ENCODE measurements at regions not wholly inside any gene's neighbourhood (a gene's known extent, or its start where the extent isn't known, plus 50 kb on each side); places are given as distances from the start of the nearest gene placed in this dataset.

DNA sequence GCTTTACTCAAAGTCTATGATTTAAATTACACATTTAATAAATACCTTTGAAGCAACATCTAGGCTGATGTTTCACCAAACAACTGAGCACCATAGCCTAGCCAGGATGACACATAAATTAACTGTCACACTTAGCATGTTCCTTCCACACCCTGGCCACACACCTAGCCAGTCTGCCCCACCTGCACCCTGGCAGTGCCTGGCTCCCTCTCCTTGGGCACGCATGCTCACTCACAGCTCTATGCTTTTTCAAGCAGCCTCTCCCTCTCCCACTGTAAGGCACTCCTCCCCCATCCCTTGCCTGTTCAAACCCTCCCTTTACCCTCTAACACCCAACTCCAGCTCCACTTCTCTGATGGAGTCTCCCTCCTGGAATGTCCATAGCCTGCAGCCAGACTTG, 357.6 kb upstream of the KLHL29 start:
- no peaks in the 10 kb centered on the region for H3K9me3 ChIP-seq (ENCODE audit: control insufficient read depth, insufficient read depth, low read length)
- no CpG with 5 or more reads among the region's 1 CpG for WGBS (ENCODE audit: insufficient coverage, insufficient read length)
- no peaks in the 10 kb centered on the region for H3K4me1 ChIP-seq (ENCODE audit: control insufficient read depth, insufficient read depth, low read length)
- no peak overlapping the region for H3K27ac ChIP-seq (ENCODE audit: low read length)
- H3K27me3 ChIP-seq (ENCODE audit: control insufficient read depth, insufficient read depth, low read length) = no peaks in the 10 kb centered on the region
- no peak overlapping the region for H3K4me3 ChIP-seq (ENCODE audit: low read length)
- DNase-seq (ENCODE audit: low read depth, low spot score) = no peak
- no peaks in the 10 kb centered on the region for H3K36me3 ChIP-seq (ENCODE audit: control insufficient read depth, insufficient read depth, low read length)

DNA sequence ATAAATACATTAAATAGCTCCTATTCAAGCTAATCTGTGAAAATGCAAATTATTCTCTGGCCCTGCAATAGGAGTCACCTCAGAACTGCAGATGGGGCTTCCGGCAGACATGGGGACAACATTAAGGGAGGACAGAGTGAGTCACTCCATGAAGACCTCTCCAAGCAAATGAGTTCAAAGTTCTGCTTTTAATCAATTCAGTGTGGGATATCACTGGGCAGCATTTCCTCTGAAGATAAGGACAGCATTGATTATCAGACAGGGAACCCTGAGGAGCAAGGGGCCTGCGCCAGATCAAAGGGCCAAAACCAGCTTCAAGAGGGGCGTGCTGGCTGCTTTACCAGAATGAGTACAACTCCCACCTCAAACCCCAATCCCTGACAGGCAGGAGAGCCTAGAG, 356.9 kb upstream of the KLHL29 start:
- H3K9me3 ChIP-seq (ENCODE audit: control insufficient read depth, insufficient read depth, low read length) = no peaks in the 10 kb centered on the region
- H3K4me1 ChIP-seq (ENCODE audit: control insufficient read depth, insufficient read depth, low read length) = no peaks in the 10 kb centered on the region
- no peak overlapping the region for H3K4me3 ChIP-seq (ENCODE audit: low read length)
- H3K27ac ChIP-seq (ENCODE audit: low read length) = no peak overlapping the region
- no peaks in the 10 kb centered on the region for H3K27me3 ChIP-seq (ENCODE audit: control insufficient read depth, insufficient read depth, low read length)
- DNase-seq (ENCODE audit: low read depth, low spot score) = no peak
- no CpG with 5 or more reads among the region's 3 CpGs for WGBS (ENCODE audit: insufficient coverage, insufficient read length)
- H3K36me3 ChIP-seq (ENCODE audit: control insufficient read depth, insufficient read depth, low read length) = no peaks in the 10 kb centered on the region

DNA sequence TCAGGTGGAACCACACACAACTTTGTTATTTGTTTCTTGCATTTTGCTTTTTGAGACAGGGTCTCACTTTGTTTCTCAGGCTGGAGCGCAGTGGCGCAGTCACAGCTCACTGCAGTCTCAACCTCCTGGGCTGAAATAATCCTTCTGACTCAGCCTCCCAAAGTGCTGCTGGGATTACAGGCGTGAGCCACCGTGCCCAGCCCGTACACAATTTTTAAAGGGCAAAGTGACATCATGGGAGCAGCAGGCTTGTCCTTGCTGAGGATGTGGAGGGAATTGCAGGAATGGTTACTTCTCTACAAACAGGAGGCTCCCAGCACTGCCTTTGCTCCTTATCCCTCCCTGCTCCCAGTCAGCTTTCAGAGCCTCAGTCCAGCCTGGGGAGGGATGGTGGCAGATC, 355.9 kb upstream of the KLHL29 start:
- H3K4me1 ChIP-seq (ENCODE audit: control insufficient read depth, insufficient read depth, low read length) = no peaks in the 10 kb centered on the region
- H3K36me3 ChIP-seq (ENCODE audit: control insufficient read depth, insufficient read depth, low read length) = no peaks in the 10 kb centered on the region
- no peaks in the 10 kb centered on the region for H3K27me3 ChIP-seq (ENCODE audit: control insufficient read depth, insufficient read depth, low read length)
- no CpG with 5 or more reads among the region's 5 CpGs for WGBS (ENCODE audit: insufficient coverage, insufficient read length)
- no peak overlapping the region for H3K4me3 ChIP-seq (ENCODE audit: low read length)
- no peaks in the 10 kb centered on the region for H3K9me3 ChIP-seq (ENCODE audit: control insufficient read depth, insufficient read depth, low read length)
- no peak overlapping the region for H3K27ac ChIP-seq (ENCODE audit: low read length)
- no peak for DNase-seq (ENCODE audit: low read depth, low spot score)

DNA sequence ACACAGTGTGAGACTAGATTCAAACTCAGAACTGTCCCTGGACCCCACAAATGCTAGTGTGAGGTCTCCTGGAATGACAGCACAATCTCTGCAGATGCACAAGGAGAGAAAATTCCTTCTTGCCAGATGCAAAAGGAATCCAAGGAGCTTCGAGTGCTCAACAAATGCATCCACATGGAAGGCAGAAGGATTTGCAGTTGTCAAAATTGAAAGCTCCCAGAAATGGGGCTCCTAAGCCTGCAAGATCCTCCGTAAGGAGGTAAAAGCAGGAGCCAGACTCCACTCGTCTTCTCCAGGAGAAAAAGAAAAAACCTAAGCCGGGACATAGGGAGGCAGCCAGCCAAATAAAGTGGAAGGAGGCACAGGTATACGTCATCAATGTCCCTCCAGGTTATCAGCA, 355.0 kb upstream of the KLHL29 start:
- WGBS (ENCODE audit: insufficient coverage, insufficient read length) = no CpG with 5 or more reads among the region's 5 CpGs
- Histone ChIP-seq H3K4me1 (ENCODE audit: control insufficient read depth, insufficient read depth, low read length) (no peaks in the 10 kb centered on the region), H3K27ac (ENCODE audit: low read length) (no peak overlapping the region), H3K36me3 (ENCODE audit: control insufficient read depth, insufficient read depth, low read length) (no peaks in the 10 kb centered on the region), H3K27me3 (ENCODE audit: control insufficient read depth, insufficient read depth, low read length) (no peaks in the 10 kb centered on the region), H3K4me3 (ENCODE audit: low read length) (no peak overlapping the region), H3K9me3 (ENCODE audit: control insufficient read depth, insufficient read depth, low read length) (no peaks in the 10 kb centered on the region)
- DNase-seq (ENCODE audit: low read depth, low spot score) = no peak

DNA sequence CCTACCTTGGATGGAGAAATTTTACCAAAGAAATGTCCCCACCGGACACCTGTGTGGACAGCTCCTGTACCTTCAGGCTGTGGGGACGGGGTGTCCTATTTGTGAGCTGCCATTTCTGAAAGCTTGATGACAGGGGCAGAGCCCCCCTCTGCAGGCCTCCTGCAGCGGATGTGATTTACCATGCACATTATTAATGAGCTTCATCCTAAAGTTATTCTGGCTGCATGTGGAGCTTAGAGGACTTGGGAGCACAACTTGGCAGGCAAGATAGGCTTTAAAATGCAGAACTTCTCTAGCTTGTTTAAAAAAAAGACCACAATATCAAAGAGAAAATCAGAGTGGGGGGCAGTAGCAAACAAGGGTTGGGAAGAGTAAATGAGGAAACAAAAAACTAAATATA, 350.0 kb upstream of the KLHL29 start:
- Histone ChIP-seq H3K36me3 (ENCODE audit: control insufficient read depth, insufficient read depth, low read length) (no peaks in the 10 kb centered on the region), H3K27me3 (ENCODE audit: control insufficient read depth, insufficient read depth, low read length) (no peaks in the 10 kb centered on the region), H3K4me3 (ENCODE audit: low read length) (no peak overlapping the region), H3K4me1 (ENCODE audit: control insufficient read depth, insufficient read depth, low read length) (no peaks in the 10 kb centered on the region), H3K27ac (ENCODE audit: low read length) (no peak overlapping the region), H3K9me3 (ENCODE audit: control insufficient read depth, insufficient read depth, low read length) (no peaks in the 10 kb centered on the region)
- DNase-seq (ENCODE audit: low read depth, low spot score) = no peak
- no CpG with 5 or more reads among the region's 3 CpGs for WGBS (ENCODE audit: insufficient coverage, insufficient read length)

DNA sequence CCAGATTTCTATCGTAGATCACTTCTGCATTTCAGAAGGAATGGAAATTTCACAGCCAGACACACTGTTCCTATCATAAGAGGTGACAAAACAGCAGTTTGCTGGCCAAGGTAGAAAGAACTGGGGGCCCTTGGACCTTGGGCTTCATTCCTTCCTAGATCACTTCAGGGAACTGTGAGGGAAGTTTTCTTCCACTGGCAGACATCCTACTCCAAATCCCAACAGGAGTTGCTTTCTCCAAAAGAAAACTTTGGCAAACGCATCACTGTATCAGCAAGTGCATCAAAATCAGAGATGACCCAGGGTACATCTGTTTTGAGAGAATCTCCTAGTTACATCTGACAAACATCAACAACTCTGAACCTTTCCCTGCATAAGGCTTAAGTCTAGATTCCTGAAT, 348.4 kb upstream of the KLHL29 start:
- H3K36me3 ChIP-seq (ENCODE audit: control insufficient read depth, insufficient read depth, low read length) = no peaks in the 10 kb centered on the region
- no peaks in the 10 kb centered on the region for H3K27me3 ChIP-seq (ENCODE audit: control insufficient read depth, insufficient read depth, low read length)
- H3K27ac ChIP-seq (ENCODE audit: low read length) = no peak overlapping the region
- no peaks in the 10 kb centered on the region for H3K9me3 ChIP-seq (ENCODE audit: control insufficient read depth, insufficient read depth, low read length)
- no peak for DNase-seq (ENCODE audit: low read depth, low spot score)
- no peaks in the 10 kb centered on the region for H3K4me1 ChIP-seq (ENCODE audit: control insufficient read depth, insufficient read depth, low read length)
- no peak overlapping the region for H3K4me3 ChIP-seq (ENCODE audit: low read length)
- no CpG with 5 or more reads among the region's 2 CpGs for WGBS (ENCODE audit: insufficient coverage, insufficient read length)

DNA sequence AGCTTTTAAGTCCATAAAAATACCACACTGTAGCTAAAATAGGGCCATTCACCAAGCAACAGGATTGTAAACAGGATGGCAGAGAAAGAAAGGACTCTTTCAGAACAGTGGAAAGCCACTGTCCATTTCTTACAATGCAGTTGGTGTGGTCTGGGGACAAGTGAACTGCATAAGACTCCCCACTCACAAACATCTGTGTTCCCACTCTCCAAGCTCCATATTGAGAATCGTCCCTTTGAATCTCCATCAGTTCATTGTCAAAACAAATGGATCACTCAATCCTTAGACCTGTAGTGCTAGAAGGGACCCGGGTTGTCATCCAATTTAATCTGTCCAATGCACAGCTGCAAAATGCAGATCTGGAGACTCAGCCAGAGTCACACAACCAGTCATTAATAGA, 347.4 kb upstream of the KLHL29 start:
- no peaks in the 10 kb centered on the region for H3K36me3 ChIP-seq (ENCODE audit: control insufficient read depth, insufficient read depth, low read length)
- DNase-seq (ENCODE audit: low read depth, low spot score) = no peak
- no peak overlapping the region for H3K27ac ChIP-seq (ENCODE audit: low read length)
- no peaks in the 10 kb centered on the region for H3K4me1 ChIP-seq (ENCODE audit: control insufficient read depth, insufficient read depth, low read length)
- no peaks in the 10 kb centered on the region for H3K9me3 ChIP-seq (ENCODE audit: control insufficient read depth, insufficient read depth, low read length)
- H3K27me3 ChIP-seq (ENCODE audit: control insufficient read depth, insufficient read depth, low read length) = no peaks in the 10 kb centered on the region
- H3K4me3 ChIP-seq (ENCODE audit: low read length) = no peak overlapping the region
- WGBS (ENCODE audit: insufficient coverage, insufficient read length) = no CpG with 5 or more reads among the region's 2 CpGs

DNA sequence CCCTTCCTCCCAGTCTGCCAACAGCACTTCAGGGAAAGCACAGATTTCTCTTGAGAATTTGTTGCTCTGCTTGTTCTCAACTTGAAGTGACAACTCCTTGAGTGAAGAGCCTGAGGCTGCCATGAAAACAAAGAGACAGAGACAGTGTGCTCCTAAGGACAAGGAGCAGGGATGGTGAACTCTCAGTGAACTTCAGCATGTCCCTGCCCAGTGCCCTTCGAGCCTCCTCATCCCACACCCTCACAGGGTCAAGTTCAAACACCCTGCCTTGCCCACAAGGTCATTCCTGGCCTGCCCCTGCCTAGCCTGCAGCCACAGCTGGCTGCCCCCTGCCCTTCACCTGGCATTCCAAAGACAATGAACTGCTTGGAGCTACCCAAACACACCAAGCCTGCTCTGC, 343.5 kb upstream of the KLHL29 start:
- Histone ChIP-seq H3K4me1 (ENCODE audit: control insufficient read depth, insufficient read depth, low read length) (no peaks in the 10 kb centered on the region), H3K9me3 (ENCODE audit: control insufficient read depth, insufficient read depth, low read length) (no peaks in the 10 kb centered on the region), H3K4me3 (ENCODE audit: low read length) (no peak overlapping the region), H3K27ac (ENCODE audit: low read length) (no peak overlapping the region), H3K27me3 (ENCODE audit: control insufficient read depth, insufficient read depth, low read length) (no peaks in the 10 kb centered on the region), H3K36me3 (ENCODE audit: control insufficient read depth, insufficient read depth, low read length) (no peaks in the 10 kb centered on the region)
- no CpG with 5 or more reads among the region's 1 CpG for WGBS (ENCODE audit: insufficient coverage, insufficient read length)
- no peak for DNase-seq (ENCODE audit: low read depth, low spot score)

DNA sequence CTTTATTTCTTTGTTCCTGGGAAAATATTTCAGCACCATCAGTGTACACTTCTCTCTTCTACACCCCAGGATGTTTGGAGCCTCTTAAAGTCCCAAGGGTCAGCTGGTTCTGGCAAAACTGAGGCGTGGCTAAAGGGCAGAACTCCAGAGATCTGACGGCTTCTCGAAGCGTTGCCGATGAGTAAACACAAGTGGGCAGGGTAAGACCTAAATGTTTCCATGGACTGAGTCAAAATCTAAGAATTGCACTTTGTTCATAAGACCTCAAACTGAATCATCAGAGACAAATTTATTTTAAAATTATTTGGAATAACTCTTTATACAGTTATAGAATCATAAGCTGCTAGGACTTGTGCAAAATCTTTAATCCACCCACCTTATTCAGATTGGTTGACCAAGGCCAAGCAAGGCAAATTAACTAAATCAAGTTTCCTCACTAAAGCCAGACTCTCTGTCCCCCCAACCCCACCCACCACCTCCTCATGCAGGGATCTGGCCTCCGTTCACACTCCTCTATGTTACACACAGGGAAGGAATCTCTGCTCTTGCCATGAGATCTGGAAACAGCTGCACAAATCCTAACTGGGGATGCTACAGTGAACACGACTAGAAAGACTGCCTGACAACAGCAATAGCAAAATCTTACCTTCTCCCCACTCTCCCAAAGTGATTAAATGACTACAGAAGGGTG, 342.6 kb upstream of the KLHL29 start:
- H3K4me1 ChIP-seq (ENCODE audit: control insufficient read depth, insufficient read depth, low read length) = no peaks in the 10 kb centered on the region
- WGBS (ENCODE audit: insufficient coverage, insufficient read length) = no CpG with 5 or more reads among the region's 7 CpGs
- DNase-seq (ENCODE audit: low read depth, low spot score) = no peak
- no peak overlapping the region for H3K27ac ChIP-seq (ENCODE audit: low read length)
- H3K4me3 ChIP-seq (ENCODE audit: low read length) = no peak overlapping the region
- H3K27me3 ChIP-seq (ENCODE audit: control insufficient read depth, insufficient read depth, low read length) = no peaks in the 10 kb centered on the region
- H3K9me3 ChIP-seq (ENCODE audit: control insufficient read depth, insufficient read depth, low read length) = no peaks in the 10 kb centered on the region
- H3K36me3 ChIP-seq (ENCODE audit: control insufficient read depth, insufficient read depth, low read length) = no peaks in the 10 kb centered on the region

DNA sequence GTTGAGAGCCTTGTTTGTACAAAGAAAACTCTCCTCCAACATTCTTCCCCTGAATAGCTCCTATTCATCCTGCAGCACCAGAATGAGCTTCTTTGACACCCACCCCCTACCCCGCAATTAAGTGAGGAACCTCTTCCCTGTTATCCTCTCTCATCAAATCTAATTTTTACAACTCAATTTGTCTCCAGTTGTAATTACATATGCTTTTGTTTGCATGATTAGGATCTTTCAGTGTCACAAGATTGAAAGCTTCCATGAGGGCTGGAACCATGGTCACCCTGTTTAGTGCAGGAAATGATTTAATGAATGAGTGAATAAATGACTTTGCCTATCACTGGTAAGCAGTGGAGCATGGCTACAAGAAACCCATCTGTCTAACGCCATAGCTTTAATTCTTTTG, 334.6 kb upstream of the KLHL29 start:
- 100% methylated on average over 1 of the region's 2 CpGs for WGBS (ENCODE audit: insufficient coverage, insufficient read length)
- Histone ChIP-seq H3K4me1 (ENCODE audit: control insufficient read depth, insufficient read depth, low read length) (no peaks in the 10 kb centered on the region), H3K27ac (ENCODE audit: low read length) (no peak overlapping the region), H3K27me3 (ENCODE audit: control insufficient read depth, insufficient read depth, low read length) (no peaks in the 10 kb centered on the region), H3K9me3 (ENCODE audit: control insufficient read depth, insufficient read depth, low read length) (no peaks in the 10 kb centered on the region), H3K4me3 (ENCODE audit: low read length) (no peak overlapping the region), H3K36me3 (ENCODE audit: control insufficient read depth, insufficient read depth, low read length) (no peaks in the 10 kb centered on the region)
- no peak for DNase-seq (ENCODE audit: low read depth, low spot score)

DNA sequence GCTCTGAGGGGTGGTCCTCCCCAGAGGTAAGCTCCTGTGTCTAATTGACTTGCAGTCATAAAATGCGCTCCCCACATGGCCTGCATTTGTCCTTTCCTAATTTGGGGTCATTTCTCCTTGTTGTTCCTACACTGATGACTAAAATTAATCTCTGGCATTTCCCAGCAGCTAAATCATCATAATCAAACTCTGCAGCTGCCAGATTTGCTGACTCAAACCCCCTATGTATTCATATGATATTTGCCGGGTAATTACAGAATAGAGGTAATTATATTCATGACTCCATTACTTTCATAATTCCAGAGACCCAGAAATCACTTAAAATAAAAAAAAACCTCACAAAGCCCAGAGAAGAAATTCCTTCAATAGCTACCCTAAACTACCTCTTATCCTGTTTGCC, 331.4 kb upstream of the KLHL29 start:
- H3K27ac ChIP-seq (ENCODE audit: low read length) = no peak overlapping the region
- H3K4me1 ChIP-seq (ENCODE audit: control insufficient read depth, insufficient read depth, low read length) = no peaks in the 10 kb centered on the region
- H3K4me3 ChIP-seq (ENCODE audit: low read length) = no peak overlapping the region
- H3K27me3 ChIP-seq (ENCODE audit: control insufficient read depth, insufficient read depth, low read length) = no peaks in the 10 kb centered on the region
- no peaks in the 10 kb centered on the region for H3K9me3 ChIP-seq (ENCODE audit: control insufficient read depth, insufficient read depth, low read length)
- H3K36me3 ChIP-seq (ENCODE audit: control insufficient read depth, insufficient read depth, low read length) = no peaks in the 10 kb centered on the region
- no peak for DNase-seq (ENCODE audit: low read depth, low spot score)
- WGBS (ENCODE audit: insufficient coverage, insufficient read length) = no CpG with 5 or more reads among the region's 2 CpGs

All from iPS DF 6.9 (cell line).